CD4-positive, alpha-beta T cell treated with Interleukin-17A for 4 hours (primary cell): ENCODE measurements at regions not wholly inside any gene's neighbourhood (a gene's known extent, or its start where the extent isn't known, plus 50 kb on each side); places are given as distances from the start of the nearest gene placed in this dataset.

Source experiments
- DNase-seq: peaks from one replicate; pipeline ENCODE4 v3.0.0-alpha.2; 2020; ENCODE audit warnings: mixed read lengths

- no peak for DNase-seq
Observed at GRCh38 chr3:181764544-181764943, 52.8 kb downstream of the SOX2 start.

DNA sequence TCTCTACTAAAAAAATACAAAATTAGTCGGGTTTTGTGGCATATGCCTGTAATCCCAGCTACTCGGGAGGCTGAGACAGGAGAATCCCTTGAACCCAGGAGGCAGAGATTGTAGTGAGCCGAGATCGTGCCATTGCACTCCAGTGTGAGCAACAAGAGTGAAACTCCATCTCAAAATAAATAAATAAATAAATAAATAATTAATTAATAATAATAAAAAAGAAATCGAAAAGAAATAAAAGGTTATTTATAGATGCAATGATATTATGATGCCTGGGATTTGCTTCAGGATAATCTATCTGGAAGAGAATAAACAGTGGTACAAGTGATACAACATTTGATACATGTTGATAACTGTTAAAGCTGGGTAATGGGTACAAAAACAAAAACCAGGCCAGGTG is 58.6 kb downstream of the SOX2 start:
- no peak for DNase-seq

DNA sequence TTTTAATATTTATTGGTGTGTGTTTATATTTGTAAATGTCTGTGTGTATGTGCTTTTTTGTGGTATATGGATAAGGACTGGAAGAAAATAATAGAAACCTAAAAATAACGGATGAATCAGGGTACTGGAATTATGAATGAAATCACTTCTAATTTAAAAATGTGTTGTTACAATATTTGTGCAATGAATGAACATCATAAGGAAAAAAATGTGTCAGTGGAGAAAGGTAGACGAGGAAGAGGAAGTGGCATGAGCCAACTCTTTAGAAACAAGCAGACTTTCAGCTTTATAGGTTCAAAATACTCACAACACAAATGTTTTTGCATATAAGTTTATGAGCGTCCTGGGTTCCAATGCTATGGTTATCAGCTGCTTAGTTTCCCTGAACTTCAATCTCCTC is 59.4 kb downstream of the SOX2 start:
- DNase-seq: no peak

- no peak for DNase-seq
Observed at GRCh38 chr3:181772166-181772565, 60.4 kb downstream of the SOX2 start.

DNA sequence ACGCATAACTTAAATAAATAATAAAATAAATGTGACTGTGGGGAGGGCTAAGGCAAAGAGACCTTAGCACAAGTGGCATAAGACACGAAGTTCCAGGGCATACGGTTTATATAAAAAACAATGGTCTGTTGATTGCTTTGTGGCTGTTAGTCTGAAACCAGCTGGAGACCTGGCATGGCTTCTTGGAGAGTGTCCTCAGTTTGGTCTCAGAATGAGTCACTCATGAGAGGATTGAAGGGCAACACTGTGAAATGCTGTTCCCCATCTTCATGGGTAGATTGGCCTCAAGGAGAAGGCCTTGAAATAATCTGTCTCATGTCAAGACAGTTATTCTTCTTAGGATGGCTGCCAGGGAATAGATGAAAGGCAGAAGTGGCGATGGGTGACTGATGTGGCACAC is 62.2 kb downstream of the SOX2 start:
- no peak for DNase-seq

DNA sequence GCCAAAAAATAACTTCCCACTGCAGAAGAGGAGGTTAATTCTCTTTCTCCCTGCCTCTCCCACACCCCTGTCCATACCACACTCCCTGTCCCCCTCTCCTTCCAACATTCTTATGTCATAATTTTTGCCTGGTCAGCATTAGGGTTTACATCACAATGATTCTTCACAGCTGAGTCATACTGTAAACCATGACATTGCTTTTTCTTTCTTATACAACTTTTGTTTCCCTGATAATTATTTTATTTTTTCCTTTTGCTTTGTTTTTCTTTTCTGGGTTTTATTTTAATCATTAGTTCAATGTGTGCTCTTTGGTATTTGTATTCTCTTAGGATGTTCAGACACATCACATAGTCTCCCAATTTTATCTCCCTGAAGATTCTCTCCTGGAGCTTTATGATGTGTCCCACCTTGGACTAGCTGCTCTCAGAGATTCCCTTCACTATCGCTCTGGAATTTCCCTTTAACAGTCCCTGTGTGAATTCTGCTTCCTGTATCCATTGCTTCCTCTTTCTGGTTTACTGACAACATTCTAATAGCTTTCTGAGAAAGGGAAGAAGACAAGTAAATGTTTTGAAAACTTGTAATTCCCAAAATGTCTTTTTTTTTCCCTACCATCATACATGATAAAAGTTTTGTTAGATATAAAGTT is 70.7 kb downstream of the SOX2 start:
- DNase-seq: no peak

DNA sequence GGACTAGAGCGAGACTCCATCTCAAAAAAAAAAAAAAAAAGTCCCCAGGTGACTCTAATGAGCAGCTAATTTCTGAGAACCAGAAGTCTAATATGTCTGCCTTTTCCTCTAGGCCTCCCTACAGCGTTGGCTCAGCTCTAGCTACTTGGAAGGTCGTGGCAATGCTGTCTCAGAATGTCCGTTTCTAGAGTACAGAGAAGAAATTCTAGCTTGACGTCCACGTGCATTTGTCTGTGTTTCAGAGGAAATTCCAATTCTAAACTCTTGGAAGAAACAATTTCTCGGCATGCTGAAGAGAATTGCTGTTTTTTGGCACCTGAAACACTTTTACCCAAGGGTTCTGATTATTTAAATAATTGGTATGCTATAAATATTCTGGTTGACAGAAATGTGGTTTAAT is 78.8 kb downstream of the SOX2 start:
- no peak for DNase-seq

- no peak for DNase-seq
Observed at GRCh38 chr3:181791056-181791955, 79.6 kb downstream of the SOX2 start.

DNA sequence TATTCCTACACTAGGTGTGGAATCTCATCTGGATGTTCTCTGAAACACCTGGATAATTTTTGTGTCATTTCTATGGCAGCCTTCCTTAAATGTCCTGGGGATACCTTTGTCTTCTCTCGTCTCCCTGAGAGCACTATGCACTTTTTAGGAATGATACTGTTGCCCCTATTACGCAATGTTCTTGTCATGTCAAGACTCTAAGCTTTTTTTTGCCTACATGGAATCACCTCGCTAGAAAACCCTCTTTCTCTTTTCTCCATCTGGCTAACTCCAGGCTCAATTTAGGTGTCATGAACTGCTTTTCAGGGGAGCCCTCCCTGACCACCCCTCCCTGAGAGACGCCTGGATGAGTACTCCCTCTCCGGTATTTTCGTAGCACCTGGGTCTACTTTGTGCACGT is 81.3 kb downstream of the SOX2 start:
- no peak for DNase-seq

DNA sequence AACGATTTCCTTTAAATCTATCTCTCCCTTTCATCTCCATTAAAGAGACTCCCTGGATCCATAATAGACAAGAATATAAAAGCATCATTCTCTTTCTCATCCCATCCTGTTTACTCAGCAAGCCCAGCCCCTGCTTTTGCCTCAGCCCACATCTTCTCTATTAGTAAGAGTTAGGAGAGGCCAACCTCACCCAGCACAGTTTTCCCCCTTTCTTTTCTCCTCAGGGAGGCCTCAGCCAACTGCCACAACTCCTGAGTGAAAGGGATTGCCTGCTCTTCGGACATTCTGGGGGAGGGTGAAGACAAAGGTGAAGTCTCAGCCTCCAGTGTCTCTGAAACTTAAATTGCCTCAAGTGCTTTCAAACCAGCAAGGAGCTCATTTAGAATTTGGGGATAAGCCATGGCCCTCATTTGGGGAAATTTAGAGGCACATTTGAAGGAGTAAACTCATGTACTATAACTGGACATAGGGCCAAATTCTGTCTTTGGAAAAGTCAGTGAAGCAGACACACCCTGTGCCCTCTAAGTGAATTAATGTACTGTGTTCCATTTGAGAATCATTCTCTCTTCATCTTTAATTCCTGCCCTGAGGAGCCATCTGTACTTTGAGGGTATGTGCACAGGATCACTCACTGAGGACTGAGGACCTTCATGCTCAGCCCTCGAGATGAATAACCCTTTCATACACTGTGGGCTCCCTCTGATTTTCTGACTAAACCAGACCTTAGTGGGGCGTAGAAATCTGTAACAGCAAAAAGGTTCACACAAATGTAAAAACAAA is 82.5 kb downstream of the SOX2 start:
- no peak for DNase-seq

DNA sequence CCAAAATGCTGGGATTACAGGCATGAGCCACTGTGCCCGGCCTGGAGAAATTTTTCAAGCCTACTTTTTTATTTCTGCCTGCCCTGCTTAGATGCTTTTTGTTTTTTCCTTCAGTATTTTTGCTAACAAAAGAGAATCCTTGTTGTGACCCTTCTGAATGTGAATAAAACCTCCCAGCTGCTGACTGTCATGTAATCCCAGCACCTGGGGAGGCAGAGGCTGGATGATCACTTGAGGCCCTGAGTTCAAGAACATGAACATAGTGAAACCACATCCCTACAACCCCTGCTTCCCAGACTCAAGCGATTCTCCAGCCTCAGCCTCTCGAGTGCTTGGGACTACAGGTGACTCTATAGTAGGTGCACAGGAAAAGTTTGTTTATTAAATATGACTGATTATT is 84.9 kb downstream of the SOX2 start:
- no peak for DNase-seq

DNA sequence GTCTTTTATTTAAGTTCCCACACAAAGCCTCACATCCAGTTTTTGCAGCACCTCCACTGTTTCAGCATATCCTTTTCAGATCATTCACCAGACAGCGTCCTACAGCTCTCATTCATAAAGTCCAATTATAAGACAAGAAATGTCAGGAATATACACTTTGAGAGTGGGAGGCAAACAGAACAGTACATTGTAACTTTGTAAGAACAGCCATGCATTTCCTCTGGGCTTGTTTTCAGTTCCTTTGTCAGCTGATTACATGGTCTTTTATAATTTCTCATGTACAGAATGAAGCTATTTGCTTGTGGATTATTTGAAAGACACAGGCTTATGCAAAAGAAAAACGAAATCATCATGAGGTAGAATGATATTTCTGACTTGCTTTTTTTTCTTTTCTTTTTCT is 85.7 kb downstream of the SOX2 start:
- DNase-seq: no peak

DNA sequence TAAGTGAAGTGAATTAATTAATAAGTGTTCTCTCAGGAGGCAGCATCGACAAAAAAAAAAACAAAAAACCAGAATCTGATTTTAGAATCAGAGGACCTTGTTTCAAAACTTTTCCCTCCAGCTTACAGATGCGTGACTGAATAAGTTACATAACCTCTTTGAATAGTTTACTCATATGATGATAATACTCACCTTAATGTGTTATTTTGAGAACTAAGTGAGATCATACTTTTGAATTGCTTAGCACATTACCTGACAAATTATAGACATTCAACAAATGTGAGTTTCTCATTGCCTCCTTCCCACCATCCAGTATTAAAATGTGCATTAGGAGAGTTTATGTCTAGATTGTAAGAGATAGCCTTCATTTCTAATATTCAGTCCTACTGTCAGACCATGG is 94.0 kb downstream of the SOX2 start:
- no peak for DNase-seq

DNA sequence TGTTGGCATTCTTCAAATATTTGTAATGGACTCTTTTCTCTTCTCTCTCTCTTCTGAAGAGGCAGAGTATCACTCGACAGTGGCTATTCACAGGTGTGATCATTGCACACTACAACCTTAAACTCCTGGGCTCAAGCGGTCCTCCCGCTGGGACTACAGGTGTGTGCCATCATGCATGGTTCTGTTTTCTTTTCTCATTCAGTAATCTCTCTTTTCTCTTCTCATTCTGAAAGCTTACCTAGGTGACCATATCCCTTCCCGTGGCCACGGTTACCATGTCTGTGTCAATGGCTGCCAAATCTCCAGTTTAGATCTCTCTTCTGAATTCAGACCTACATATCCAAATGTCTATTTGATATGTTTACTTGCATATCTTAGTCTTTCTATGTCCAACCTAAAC is 96.3 kb downstream of the SOX2 start:
- DNase-seq: no peak

- no peak for DNase-seq
Observed at GRCh38 chr3:181823716-181824115, 112.0 kb downstream of the SOX2 start.

DNA sequence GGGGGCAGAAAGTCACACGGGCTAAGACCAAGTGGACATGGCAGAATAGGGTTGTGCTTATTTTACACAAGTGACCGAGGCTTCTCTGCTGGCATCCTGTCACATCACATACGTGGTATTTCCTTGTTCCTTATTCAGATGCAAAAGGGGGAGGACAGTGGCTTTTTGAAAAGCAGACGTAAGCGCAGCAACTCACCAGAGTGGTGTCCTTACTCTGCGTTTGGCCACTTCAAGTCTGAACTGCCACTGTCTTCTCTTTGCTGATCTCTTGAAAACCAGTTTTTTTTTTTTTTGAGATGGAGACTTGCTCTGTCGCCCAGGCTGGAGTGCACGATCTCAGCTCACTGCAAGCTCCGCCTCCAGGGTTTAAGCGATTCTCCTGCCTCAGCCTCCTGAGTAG is 113.2 kb downstream of the SOX2 start:
- DNase-seq: no peak

DNA sequence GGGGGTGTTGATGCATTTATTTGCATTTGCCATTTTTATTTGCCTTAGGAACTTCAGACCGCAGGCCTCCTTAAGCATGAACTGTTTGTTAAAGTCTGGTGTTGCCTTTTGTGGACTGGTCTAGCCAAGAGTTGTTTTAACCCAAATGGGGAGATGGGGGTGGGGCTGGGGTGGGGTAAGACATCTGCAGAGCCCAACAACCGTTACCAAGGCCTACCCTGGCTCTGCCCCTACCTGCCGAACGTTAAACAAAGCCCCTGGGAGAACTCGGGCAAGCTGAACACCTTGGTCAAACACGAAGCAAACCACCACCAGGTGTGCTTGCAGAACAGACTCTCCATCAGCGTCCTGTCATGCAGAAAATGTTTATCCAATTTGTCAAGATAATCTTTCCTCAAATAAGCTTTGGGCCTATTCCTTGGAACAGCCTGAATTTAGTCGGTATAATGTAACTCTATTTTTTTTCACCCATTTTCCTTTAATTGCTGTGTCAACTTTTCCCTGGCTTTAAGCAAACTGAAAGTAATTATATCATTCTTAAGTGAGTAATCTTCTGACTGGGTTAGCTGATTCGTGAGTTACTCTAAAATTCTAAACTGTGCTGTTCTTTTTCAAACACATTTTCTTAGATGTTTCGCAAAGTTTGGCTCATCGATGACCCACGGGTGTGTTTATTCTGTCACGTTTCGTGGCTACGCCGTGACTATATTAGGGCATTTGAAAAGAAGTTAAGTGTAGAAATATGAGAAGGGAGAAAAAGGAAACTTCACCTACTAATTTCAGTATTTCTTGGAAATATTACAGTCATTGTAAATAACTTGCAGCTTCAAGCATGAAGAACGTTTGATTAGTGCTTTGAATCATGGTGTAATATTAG is 127.6 kb downstream of the SOX2 start:
- DNase-seq: no peak

- no peak for DNase-seq
Observed at GRCh38 chr3:181839916-181840297, 128.2 kb downstream of the SOX2 start.

DNA sequence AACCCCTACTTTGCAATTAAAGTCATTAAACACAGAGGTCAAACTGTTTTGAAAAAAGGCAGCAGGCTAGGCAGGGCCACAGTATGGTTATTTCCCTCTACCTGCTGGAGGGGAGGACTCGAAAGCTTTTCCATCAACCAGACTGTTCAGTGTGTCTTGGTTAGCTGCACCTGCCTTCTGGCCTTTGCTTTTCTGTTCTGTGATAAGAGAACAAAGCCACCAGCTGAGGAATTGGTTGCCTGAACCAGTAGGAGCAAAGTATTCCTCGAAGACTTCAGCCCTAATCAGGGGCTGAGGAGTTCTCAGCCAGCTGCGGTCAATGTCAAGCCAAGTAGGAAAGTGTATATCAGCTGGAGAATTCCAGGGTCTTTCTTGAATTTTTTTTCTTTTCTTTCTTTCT is 132.5 kb downstream of the SOX2 start:
- no peak for DNase-seq

DNA sequence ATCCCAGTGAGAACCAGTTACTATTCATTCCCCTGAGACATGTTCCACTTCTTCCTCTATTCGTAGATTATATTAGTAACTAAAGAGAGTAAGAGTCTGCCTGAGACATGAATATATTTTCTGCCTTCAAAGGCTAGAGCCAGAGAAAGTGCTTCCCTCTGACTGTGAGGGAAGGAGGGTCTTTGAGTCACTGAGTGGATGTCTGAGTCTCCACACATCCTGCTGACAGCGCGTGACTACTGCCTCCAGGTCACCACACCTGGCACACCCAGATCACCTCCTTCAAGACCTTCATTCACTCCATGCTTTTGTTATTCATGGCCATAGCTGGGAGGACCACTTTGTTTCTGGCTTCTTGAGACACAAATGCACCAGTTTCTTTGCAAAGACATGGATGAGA is 135.6 kb downstream of the SOX2 start:
- no peak for DNase-seq

DNA sequence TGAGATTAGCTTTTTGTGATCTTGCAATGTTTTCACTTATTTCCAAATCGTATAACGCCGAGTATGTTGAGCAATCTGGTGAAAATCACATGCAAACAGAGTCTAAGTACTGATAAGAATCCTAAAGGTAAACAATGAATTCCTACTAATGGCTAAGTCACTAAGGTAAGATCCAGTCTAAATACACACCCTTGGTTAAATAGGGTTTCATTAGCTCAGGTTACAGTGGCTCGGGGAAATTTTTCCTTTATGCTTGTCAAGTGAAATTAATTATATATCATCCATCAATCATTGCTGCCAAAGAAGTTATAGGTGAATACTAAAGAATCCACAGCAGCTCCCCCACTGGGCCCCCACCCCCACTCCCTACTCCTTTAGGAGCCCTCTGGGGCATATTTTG is 139.3 kb downstream of the SOX2 start:
- DNase-seq: no peak

DNA sequence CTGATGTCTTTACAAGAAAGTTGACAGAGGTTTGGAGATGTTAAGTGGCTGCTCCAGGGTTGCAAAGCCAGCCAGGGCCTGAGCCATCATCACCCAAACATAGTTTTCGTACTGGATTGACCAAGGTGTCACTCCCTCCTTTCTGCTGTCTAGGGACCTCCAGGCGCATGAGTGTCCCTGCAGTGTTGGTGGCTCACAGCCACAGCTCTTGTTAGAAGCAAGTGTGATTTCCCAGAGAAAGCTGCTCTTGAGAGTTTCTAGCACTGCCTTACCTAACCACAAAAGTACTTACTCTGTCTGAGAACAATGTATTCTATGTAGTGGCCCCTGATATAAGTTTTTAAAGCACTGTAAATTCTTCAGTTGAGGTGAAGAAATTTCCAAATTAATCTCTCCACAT is 144.1 kb downstream of the SOX2 start:
- DNase-seq: no peak

- DNase-seq: no peak
Observed at GRCh38 chr3:181859518-181859917, 147.8 kb downstream of the SOX2 start.
